Cardiac muscle cell (in vitro differentiated cells and primary cell): ENCODE measurements at regions not wholly inside any gene's neighbourhood (a gene's known extent, or its start where the extent isn't known, plus 50 kb on each side); places are given as distances from the start of the nearest gene placed in this dataset.

ENCODE experiments used
- DNase-seq, 2 donors: peaks; one replicate each; pipeline versions ENCODE4 v3.0.0 to v3.0.0-alpha.2; 2010 to 2017; ENCODE audit warnings: low read depth in 1 of 2, low spot score in 1 of 2
- H3K27ac ChIP-seq: fragments of 200-600 bp; sonication (generic); 2 replicates; pipeline ENCODE4 v1.5.1; 2016
- H3K27me3 ChIP-seq: fragments of 200-600 bp; sonication (generic); 2 replicates; pipeline ENCODE4 v1.6.0; 2016; ENCODE audit warnings: control low read depth
- H3K36me3 ChIP-seq: fragments of 200-600 bp; sonication (generic); 2 replicates; pipeline ENCODE4 v1.5.1; 2016; ENCODE audit warnings: control low read depth
- H3K4me1 ChIP-seq: fragments of 200-600 bp; sonication (generic); 2 replicates; pipeline ENCODE4 v1.8.1; 2017; ENCODE audit warnings: low read depth, mild to moderate bottlenecking, mixed run types
- H3K4me3 ChIP-seq: fragments of 200-600 bp; sonication (generic); 2 replicates; pipeline ENCODE4 v1.5.1; 2016; ENCODE audit warnings: mild to moderate bottlenecking
- H3K9me3 ChIP-seq: fragments of 200-600 bp; sonication (generic); 2 replicates; pipeline ENCODE4 v1.5.1; 2017; ENCODE audit warnings: low read depth, mild to moderate bottlenecking, control low read depth
- TF ChIP-seq, protein P1 (sequence below): IDR thresholded peaks from 2 replicates; pipeline ENCODE4 v1.5.1; 2012; ENCODE audit warnings: low read depth, mild to moderate bottlenecking, low read length

DNA sequence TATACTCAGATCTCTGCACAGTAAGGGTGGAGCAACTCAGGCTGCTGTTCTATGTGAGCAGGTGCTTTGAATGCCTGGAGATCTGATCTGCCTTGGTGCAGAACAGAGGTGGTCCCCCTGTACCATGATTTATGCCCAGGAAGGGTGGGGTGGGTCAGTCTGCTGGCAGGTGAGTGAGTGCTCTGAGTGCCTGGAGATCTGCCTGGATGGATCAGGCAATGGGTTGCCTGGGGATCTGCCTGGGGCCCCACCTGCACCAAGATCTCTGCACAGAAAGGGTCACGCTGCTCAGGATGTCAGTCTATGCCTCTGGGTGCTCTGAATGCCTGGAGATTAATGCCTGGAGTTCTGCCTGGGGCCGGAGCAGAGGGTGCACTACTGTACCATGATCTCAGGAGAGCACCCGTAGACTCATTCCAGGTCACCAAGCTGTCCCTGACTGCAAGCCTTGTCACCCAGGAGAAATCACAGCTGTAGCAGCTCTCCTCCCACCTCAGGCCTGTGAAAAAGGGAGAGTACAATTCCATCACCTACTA is 342.9 kb downstream of the GBA3 start:
- no peak overlapping the region for H3K27ac ChIP-seq
- no peaks in the 10 kb centered on the region for H3K9me3 ChIP-seq
- TF ChIP-seq, protein P1, sequence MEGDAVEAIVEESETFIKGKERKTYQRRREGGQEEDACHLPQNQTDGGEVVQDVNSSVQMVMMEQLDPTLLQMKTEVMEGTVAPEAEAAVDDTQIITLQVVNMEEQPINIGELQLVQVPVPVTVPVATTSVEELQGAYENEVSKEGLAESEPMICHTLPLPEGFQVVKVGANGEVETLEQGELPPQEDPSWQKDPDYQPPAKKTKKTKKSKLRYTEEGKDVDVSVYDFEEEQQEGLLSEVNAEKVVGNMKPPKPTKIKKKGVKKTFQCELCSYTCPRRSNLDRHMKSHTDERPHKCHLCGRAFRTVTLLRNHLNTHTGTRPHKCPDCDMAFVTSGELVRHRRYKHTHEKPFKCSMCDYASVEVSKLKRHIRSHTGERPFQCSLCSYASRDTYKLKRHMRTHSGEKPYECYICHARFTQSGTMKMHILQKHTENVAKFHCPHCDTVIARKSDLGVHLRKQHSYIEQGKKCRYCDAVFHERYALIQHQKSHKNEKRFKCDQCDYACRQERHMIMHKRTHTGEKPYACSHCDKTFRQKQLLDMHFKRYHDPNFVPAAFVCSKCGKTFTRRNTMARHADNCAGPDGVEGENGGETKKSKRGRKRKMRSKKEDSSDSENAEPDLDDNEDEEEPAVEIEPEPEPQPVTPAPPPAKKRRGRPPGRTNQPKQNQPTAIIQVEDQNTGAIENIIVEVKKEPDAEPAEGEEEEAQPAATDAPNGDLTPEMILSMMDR: no peak
- H3K27me3 ChIP-seq: no peaks in the 10 kb centered on the region
- H3K36me3 ChIP-seq: no peaks in the 10 kb centered on the region
- H3K4me1 ChIP-seq: no peaks in the 10 kb centered on the region
- no peak overlapping the region for H3K4me3 ChIP-seq
- DNase-seq: no peak

- Histone ChIP-seq H3K27ac (no peak overlapping the region), H3K4me3 (no peak overlapping the region), H3K9me3 (no peaks in the 10 kb centered on the region), H3K36me3 (no peaks in the 10 kb centered on the region), H3K4me1 (no peaks in the 10 kb centered on the region), H3K27me3 (no peaks in the 10 kb centered on the region)
- TF ChIP-seq, protein P1: no peak
- no peak for DNase-seq
These were observed 342.0 kb downstream of the GBA3 start for GRCh38 chr4:23034731-23035130.

DNA sequence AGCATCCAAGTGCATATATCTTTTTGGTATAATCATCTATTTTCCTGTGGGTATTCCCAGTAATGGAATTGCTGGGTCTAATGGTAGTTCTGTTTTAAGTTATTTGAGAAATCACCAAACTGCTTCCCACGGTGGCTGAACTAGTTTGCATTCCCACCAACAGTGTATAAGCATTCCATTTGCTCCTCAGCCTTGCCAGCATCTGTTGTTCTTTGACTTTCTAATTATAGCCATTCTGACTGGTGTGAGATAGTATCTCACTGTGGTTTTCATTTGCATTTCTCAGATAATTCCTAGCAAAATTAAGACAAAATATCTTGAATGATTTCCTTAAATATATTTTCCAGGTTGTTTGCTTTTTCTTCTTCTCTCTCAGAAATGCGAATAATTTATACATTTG is 341.1 kb downstream of the GBA3 start:
- TF ChIP-seq, protein P1: no peak
- Histone ChIP-seq H3K4me3 (no peak overlapping the region), H3K36me3 (no peaks in the 10 kb centered on the region), H3K27ac (no peak overlapping the region), H3K9me3 (no peaks in the 10 kb centered on the region), H3K4me1 (no peaks in the 10 kb centered on the region), H3K27me3 (no peaks in the 10 kb centered on the region)
- DNase-seq: peak in 1 of 2 donors; percentile 8

- Histone ChIP-seq H3K4me3 (no peak overlapping the region), H3K27ac (no peak overlapping the region), H3K4me1 (no peaks in the 10 kb centered on the region), H3K9me3 (no peaks in the 10 kb centered on the region), H3K27me3 (no peaks in the 10 kb centered on the region), H3K36me3 (no peaks in the 10 kb centered on the region)
- DNase-seq: no peak
- TF ChIP-seq, protein P1: no peak
These were observed 336.1 kb downstream of the GBA3 start for GRCh38 chr4:23028875-23029274.

DNA sequence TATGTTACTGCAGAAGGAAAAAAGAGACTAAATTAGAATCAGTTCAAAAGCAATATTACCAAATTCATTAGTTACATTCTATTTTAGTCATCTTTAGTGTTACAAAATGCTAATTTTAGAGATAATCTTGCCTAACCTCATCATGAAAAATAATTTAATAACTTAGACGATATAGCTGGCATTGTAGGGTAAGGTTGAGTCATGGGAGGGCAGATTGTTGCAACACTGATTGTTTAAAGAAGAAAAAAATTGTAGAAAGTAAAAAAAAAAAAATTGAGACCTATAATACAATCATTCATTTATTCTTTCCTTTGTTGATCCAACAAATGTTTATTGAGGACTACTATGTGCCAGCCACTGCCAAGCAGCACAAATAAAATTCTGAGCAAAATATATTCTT is 330.9 kb downstream of the GBA3 start:
- TF ChIP-seq, protein P1: no peak
- no peak for DNase-seq
- Histone ChIP-seq H3K36me3 (no peaks in the 10 kb centered on the region), H3K27ac (no peak overlapping the region), H3K4me1 (no peaks in the 10 kb centered on the region), H3K27me3 (no peaks in the 10 kb centered on the region), H3K4me3 (no peak overlapping the region), H3K9me3 (no peaks in the 10 kb centered on the region)

DNA sequence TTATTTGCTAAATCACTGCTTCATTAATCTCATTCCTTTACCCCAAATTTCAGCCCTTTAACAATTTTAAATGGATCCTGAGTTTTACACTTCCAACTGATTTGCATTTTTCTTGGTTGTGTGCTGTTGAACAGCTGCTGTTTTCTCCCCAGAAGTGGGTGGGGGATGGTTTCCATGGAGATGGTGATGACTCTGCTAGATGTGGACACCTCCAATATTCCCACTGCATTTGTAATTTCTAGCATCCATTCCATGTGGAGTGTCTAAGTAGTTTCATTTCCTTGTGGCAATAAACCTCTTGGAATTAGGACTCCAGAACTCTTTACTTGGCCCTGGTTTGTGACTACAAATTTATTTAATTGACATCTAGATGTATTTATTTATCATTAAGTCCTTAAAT is 330.4 kb downstream of the GBA3 start:
- Histone ChIP-seq H3K36me3 (no peaks in the 10 kb centered on the region), H3K4me1 (no peaks in the 10 kb centered on the region), H3K9me3 (no peaks in the 10 kb centered on the region), H3K27me3 (no peaks in the 10 kb centered on the region), H3K27ac (no peak overlapping the region), H3K4me3 (no peak overlapping the region)
- no peak for DNase-seq
- TF ChIP-seq, protein P1: no peak
